Lung (tissue), 11 donors: ENCODE measurements at regions not wholly inside any gene's neighbourhood (a gene's known extent, or its start where the extent isn't known, plus 50 kb on each side); places are given as distances from the start of the nearest gene placed in this dataset.

Experiments
- ATAC-seq: fragments of 200-7000 bp; cut with Tn5 transposase; one replicate; pipeline ENCODE4 v1.9.1; 2020; ENCODE audit warnings: moderate number of reproducible peaks; ENCODE audit not compliant: insufficient read depth, low FRiP score
- DNase-seq, 3 donors: peaks; one replicate each; pipeline ENCODE4 v3.0.0-alpha.2; 2013 to 2017
- H3K27ac ChIP-seq, 2 donors: one replicate each; pipeline ENCODE4 v1.5.1; 2013; ENCODE audit warnings: mild to moderate bottlenecking in 2 of 2, moderate library complexity in 2 of 2, control low read depth in 1 of 2, inconsistent platforms in 1 of 2, low read depth in 1 of 2, low read length in 1 of 2
- H3K27me3 ChIP-seq, 3 donors: one replicate each; pipeline ENCODE4 v1.5.1; 2013; ENCODE audit warnings: low read length in 2 of 3; ENCODE audit not compliant: control insufficient read depth in 3 of 3, insufficient read depth in 3 of 3
- H3K36me3 ChIP-seq, 4 donors: one replicate each; pipeline ENCODE4 v1.5.1; 2013; ENCODE audit warnings: low read length in 4 of 4, mild to moderate bottlenecking in 1 of 4, moderate library complexity in 1 of 4; ENCODE audit not compliant: control insufficient read depth in 4 of 4, insufficient read depth in 4 of 4
- H3K4me1 ChIP-seq, 5 donors: one replicate each; pipeline ENCODE4 v1.5.1; 2013; ENCODE audit warnings: low read length in 5 of 5, mild to moderate bottlenecking in 2 of 5, moderate library complexity in 1 of 5; ENCODE audit not compliant: control insufficient read depth in 5 of 5, insufficient read depth in 5 of 5
- H3K4me3 ChIP-seq: one replicate; pipeline ENCODE4 v1.5.1; 2013; ENCODE audit warnings: mild to moderate bottlenecking, control low read depth, moderate library complexity
- H3K9ac ChIP-seq, 2 donors: one replicate each; pipeline ENCODE4 v1.5.1; 2013; ENCODE audit warnings: low read length in 2 of 2, control low read depth in 1 of 2; ENCODE audit not compliant: insufficient read depth in 1 of 2
- H3K9me3 ChIP-seq, 4 donors: one replicate each; pipeline ENCODE4 v1.5.1; 2013; ENCODE audit warnings: low read length in 3 of 4, mild to moderate bottlenecking in 1 of 4, moderate library complexity in 1 of 4; ENCODE audit not compliant: control insufficient read depth in 4 of 4, insufficient read depth in 3 of 4
- CTCF ChIP-seq: IDR thresholded peaks from 2 replicates; pipeline ENCODE4 v1.5.1; 2012; ENCODE audit warnings: mild to moderate bottlenecking; ENCODE audit errors: control extremely low read depth, extremely low read depth
- WGBS, 2 donors: extraction: QIAGEN DNeasy Blood & Tissue Kit; methylation state at CpG; one replicate each; pipeline ENCODE4 v1.1.7; 2013; 5-methylcytosine and 5-hydroxymethylcytosine counted together
- donor health status: control.
- donor health status: control.
- donor health status: Bipolar disorder and iron deficiency.
- donor health status: healthy.
- donor health status: DM: yes; HTN: yes; CAD: no.

DNA sequence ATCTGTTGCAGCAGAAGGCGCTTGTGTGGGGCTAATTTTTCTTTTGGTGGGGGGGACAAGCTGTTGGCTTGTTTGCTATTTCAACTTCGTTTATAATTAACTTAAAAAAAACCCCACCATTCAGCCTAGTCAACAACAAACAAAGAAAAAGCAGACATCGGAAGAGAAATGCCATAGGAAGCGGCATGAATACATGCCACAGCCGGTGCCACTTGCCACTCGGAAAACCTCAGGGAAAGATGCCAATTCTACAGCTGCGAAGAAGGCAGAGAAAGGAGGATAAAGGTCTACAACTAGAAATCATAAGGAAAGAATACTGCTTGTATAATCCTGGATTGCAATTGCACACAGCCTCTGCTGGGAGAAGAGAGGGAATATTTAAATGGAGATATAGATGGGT, 254.4 kb upstream of the PMFBP1 start:
- DNase-seq (no peak), ATAC-seq (no peak)
- WGBS, 2 donors, result 96 to 97% methylated on average over 7 of the region's 7 CpGs
- Histone ChIP-seq H3K9ac (no peak overlapping the region), H3K4me1 (no peaks in the 10 kb centered on the region), H3K36me3 (peaks cover 0 to 6% (median 2%) of the 10 kb centered on the region in 4 donors), H3K27me3 (no peaks in the 10 kb centered on the region), H3K27ac (no peak overlapping the region), H3K9me3 (peaks cover 0 to 5% (median 0%) of the 10 kb centered on the region in 4 donors), H3K4me3 (no peak overlapping the region)
- TF ChIP-seq CTCF, result no peak

- Histone ChIP-seq H3K27me3 (no peaks in the 10 kb centered on the region), H3K36me3 (peaks cover 0 to 6% (median 2%) of the 10 kb centered on the region in 4 donors), H3K4me3 (no peak overlapping the region), H3K27ac (no peak overlapping the region), H3K9ac (no peak overlapping the region), H3K4me1 (no peaks in the 10 kb centered on the region), H3K9me3 (peaks cover 0 to 5% (median 0%) of the 10 kb centered on the region in 4 donors)
- no peak for TF ChIP-seq CTCF
- no peak for ATAC-seq
- 94 to 96% methylated on average over 33 to 34 of the region's 34 CpGs for WGBS, 2 donors
- no peak for DNase-seq
These were observed 253.8 kb upstream of the PMFBP1 start for GRCh38 chr16:72425571-72426341.

- H3K27me3 ChIP-seq, result no peaks in the 10 kb centered on the region
- TF ChIP-seq CTCF, result no peak
- 89 to 93% methylated on average over 7 of the region's 7 CpGs for WGBS, 2 donors
- peaks cover 0 to 4% (median 0%) of the 10 kb centered on the region in 4 donors for H3K9me3 ChIP-seq
- H3K36me3 ChIP-seq, result peaks cover 0 to 6% (median 2%) of the 10 kb centered on the region in 4 donors
- no peak overlapping the region for H3K27ac ChIP-seq
- no peak overlapping the region for H3K9ac ChIP-seq
- H3K4me1 ChIP-seq, result no peaks in the 10 kb centered on the region
- DNase-seq (no peak), ATAC-seq (no peak)
- no peak overlapping the region for H3K4me3 ChIP-seq
These were observed 252.8 kb upstream of the PMFBP1 start for GRCh38 chr16:72424757-72425156.
